ENCODE measurements at regions not wholly inside any gene's neighbourhood (a gene's known extent, or its start where the extent isn't known, plus 50 kb on each side); places are given as distances from the start of the nearest gene placed in this dataset.

- TF ChIP-seq MAX (IDR thresholded peaks at IDR 0.05; ENCODE audit: low read depth, low read length) (no peak), CTCF (IDR thresholded peaks at IDR 0.05; ENCODE audit: low read depth, low read length) (no peak), MYC (IDR thresholded peaks at IDR 0.05; ENCODE audit: low read depth, low read length) (no peak), POLR2A (IDR thresholded peaks at IDR 0.05; ENCODE audit: extremely low read depth, insufficient read length) (no peak)
- DNase-seq (ENCODE audit: low read depth), result no peak
- H3K4me3 ChIP-seq (ENCODE audit: low read depth, low read length), result no peak overlapping the region
Measured at GRCh38 chr6:147643341-147644200, 135.1 kb downstream of the SAMD5 start.

- DNase-seq (ENCODE audit: low read depth), result no peak
- TF ChIP-seq CTCF (IDR thresholded peaks at IDR 0.05; ENCODE audit: low read depth, low read length) (no peak), MAX (IDR thresholded peaks at IDR 0.05; ENCODE audit: low read depth, low read length) (no peak), POLR2A (IDR thresholded peaks at IDR 0.05; ENCODE audit: extremely low read depth, insufficient read length) (no peak), MYC (IDR thresholded peaks at IDR 0.05; ENCODE audit: low read depth, low read length) (no peak)
- no peak overlapping the region for H3K4me3 ChIP-seq (ENCODE audit: low read depth, low read length)
Measured at GRCh38 chr6:147648916-147649315, 140.4 kb downstream of the SAMD5 start.

- DNase-seq (ENCODE audit: low read depth), result peak; percentile 12
- TF ChIP-seq MAX (IDR thresholded peaks at IDR 0.05; ENCODE audit: low read depth, low read length) (no peak), CTCF (IDR thresholded peaks at IDR 0.05; ENCODE audit: low read depth, low read length) (no peak), POLR2A (IDR thresholded peaks at IDR 0.05; ENCODE audit: extremely low read depth, insufficient read length) (no peak), MYC (IDR thresholded peaks at IDR 0.05; ENCODE audit: low read depth, low read length) (no peak)
Measured at GRCh38 chr6:147651249-147652063, 143.0 kb downstream of the SAMD5 start.

GRCh38 chr6:147653631-147654030 is 145.1 kb downstream of the SAMD5 start:
- no peak for TF ChIP-seq MYC (IDR thresholded peaks at IDR 0.05; ENCODE audit: low read depth, low read length)
- no peak for TF ChIP-seq MAX (IDR thresholded peaks at IDR 0.05; ENCODE audit: low read depth, low read length)
- no peak for TF ChIP-seq POLR2A (IDR thresholded peaks at IDR 0.05; ENCODE audit: extremely low read depth, insufficient read length)
- no peak for TF ChIP-seq CTCF (IDR thresholded peaks at IDR 0.05; ENCODE audit: low read depth, low read length)
- no peak for DNase-seq (ENCODE audit: low read depth)
- no peak overlapping the region for H3K4me3 ChIP-seq (ENCODE audit: low read depth, low read length)

More at GRCh38 chr6:147651249-147652063, 143.0 kb downstream of the SAMD5 start:
- H3K4me3 ChIP-seq (ENCODE audit: low read depth, low read length), result no peak overlapping the region

GRCh38 chr6:147654103-147654845 is 145.8 kb downstream of the SAMD5 start:
- no peak overlapping the region for H3K4me3 ChIP-seq (ENCODE audit: low read depth, low read length)
- no peak for DNase-seq (ENCODE audit: low read depth)
- TF ChIP-seq POLR2A (IDR thresholded peaks at IDR 0.05; ENCODE audit: extremely low read depth, insufficient read length) (no peak), CTCF (IDR thresholded peaks at IDR 0.05; ENCODE audit: low read depth, low read length) (no peak), MYC (IDR thresholded peaks at IDR 0.05; ENCODE audit: low read depth, low read length) (no peak), MAX (IDR thresholded peaks at IDR 0.05; ENCODE audit: low read depth, low read length) (no peak)
